Vagina (tissue), 2 donors: ENCODE measurements at regions not wholly inside any gene's neighbourhood (a gene's known extent, or its start where the extent isn't known, plus 50 kb on each side); places are given as distances from the start of the nearest gene placed in this dataset.

ENCODE experiments used
- CTCF ChIP-seq, 3 experiments: fragments of 450-650 bp in 2 of 3; fragments of 200-600 bp in 1 of 3; sonication (generic) in 1 of 3; IDR thresholded peaks; one replicate each; pipeline ENCODE4 v1.5.1; 2017 to 2019; ENCODE audit warnings: antibody characterized with exemption in 3 of 3, mild to moderate bottlenecking in 2 of 3, moderate library complexity in 2 of 3
- POLR2A ChIP-seq, 2 donors: fragments of 450-650 bp; IDR thresholded peaks; one replicate each; pipeline ENCODE4 v1.6.1; 2017; ENCODE audit warnings: antibody characterized with exemption in 2 of 2, mild to moderate bottlenecking in 2 of 2, moderate library complexity in 2 of 2
- POLR2AphosphoS5 ChIP-seq, 2 donors: sonication (generic); formaldehyde crosslinking; IDR thresholded peaks; one replicate each; pipeline ENCODE4 v1.9.0; 2017; ENCODE audit warnings: antibody characterized with exemption in 2 of 2, mild to moderate bottlenecking in 2 of 2, low read depth in 1 of 2; ENCODE audit not compliant: insufficient read depth in 1 of 2

- no peak for TF ChIP-seq CTCF (IDR thresholded peaks at IDR 0.05)
- no peak for TF ChIP-seq POLR2A (IDR thresholded peaks at IDR 0.05)
- no peak for TF ChIP-seq POLR2AphosphoS5 (IDR thresholded peaks at IDR 0.05; ENCODE audit: insufficient read depth in 1 of 2, low read depth in 1 of 2)
Measured at GRCh38 chr15:95937128-95937528, 393.4 kb upstream of the NR2F2 start.
